RWPE1 (cell line): ENCODE measurements at regions not wholly inside any gene's neighbourhood (a gene's known extent, or its start where the extent isn't known, plus 50 kb on each side); places are given as distances from the start of the nearest gene placed in this dataset.

Source experiments
- CTCF ChIA-PET: fragments of 350-600 bp; sonication (Branson Sonifier 250); formaldehyde crosslinking; extraction: SDS; loops from one replicate; lab custom pipeline; 2021; lab: Yijun Ruan, JAX
- POLR2A ChIA-PET: fragments of 400-600 bp; formaldehyde crosslinking; extraction: SDS; loops from one replicate; lab custom pipeline; 2020; ENCODE audit warnings: antibody characterized with exemption; ENCODE audit not compliant: low non-redundant PET; lab: Yijun Ruan, JAX
- DNase-seq: peaks from one replicate; pipeline ENCODE4 v3.0.0; 2012; ENCODE audit warnings: low spot score
- H3K27ac ChIP-seq: fragments of 450-650 bp; 2 replicates; pipeline ENCODE4 v1.5.1; 2017
- TF ChIP-seq, protein P1 (sequence below): fragments of 450-650 bp; conservative IDR thresholded peaks from 2 replicates; pipeline ENCODE4 v1.5.1; 2017; ENCODE audit warnings: low read depth, mild to moderate bottlenecking

DNA sequence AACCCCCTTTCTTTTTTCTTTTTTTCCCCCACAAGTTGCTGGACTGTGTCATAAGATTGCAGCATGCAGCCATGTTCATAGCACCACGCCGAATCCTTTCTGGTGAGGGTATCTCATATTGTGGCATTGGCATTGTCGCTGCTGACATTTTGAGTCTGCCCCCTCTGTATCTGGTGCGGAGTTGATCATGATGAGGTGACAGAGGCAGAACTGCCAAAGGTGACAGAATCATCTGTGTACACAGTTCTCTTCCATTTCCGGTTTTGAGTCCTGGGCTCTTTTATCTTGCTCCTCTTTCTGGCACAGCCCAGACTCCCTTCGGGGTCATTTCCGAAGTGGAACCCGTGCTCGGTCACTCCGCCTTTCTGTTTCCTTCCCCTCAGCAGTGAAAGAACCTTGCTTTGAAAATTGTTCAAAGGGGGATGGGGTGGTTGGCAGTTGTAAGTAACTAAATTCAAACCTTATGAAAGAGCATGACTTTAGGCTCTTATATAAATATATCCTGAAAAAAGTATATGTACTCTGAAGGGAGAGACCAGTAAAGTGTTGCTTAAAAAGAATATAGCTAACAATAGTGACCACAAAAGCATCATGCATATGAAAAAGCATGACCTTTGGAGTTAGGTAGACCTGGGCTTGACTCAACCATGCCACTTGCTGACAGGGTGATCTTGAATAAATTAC lies 55.0 kb upstream of the BMP2K start:
- no peak for DNase-seq
- H3K27ac ChIP-seq = no peak overlapping the region
- TF ChIP-seq, protein P1, sequence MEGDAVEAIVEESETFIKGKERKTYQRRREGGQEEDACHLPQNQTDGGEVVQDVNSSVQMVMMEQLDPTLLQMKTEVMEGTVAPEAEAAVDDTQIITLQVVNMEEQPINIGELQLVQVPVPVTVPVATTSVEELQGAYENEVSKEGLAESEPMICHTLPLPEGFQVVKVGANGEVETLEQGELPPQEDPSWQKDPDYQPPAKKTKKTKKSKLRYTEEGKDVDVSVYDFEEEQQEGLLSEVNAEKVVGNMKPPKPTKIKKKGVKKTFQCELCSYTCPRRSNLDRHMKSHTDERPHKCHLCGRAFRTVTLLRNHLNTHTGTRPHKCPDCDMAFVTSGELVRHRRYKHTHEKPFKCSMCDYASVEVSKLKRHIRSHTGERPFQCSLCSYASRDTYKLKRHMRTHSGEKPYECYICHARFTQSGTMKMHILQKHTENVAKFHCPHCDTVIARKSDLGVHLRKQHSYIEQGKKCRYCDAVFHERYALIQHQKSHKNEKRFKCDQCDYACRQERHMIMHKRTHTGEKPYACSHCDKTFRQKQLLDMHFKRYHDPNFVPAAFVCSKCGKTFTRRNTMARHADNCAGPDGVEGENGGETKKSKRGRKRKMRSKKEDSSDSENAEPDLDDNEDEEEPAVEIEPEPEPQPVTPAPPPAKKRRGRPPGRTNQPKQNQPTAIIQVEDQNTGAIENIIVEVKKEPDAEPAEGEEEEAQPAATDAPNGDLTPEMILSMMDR = no peak
- ChIA-PET POLR2A (no interaction called here), CTCF (no interaction called here)

DNA sequence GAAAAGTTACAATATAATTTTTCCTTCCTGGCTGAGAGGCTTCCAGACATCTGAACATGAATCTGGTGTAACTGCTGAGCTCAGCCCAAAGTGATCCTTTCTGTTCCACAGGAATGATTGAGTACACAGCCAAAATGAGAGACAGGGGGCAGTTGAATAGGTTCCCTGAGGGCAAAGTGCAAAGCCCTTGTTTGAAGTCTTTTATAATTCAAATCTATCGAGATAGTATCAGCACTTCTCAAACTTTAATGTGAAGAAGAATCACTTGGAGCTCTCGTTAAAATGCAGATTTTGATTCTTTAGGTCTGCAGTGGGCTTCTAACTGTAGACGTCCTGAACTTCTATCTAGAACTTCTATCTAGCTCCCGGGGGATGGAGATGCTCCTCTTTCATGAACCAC lies 54.4 kb upstream of the BMP2K start:
- TF ChIP-seq, protein P1 = no peak
- ChIA-PET CTCF (no interaction called here), POLR2A (no interaction called here)
- H3K27ac ChIP-seq = no peak overlapping the region
- no peak for DNase-seq

DNA sequence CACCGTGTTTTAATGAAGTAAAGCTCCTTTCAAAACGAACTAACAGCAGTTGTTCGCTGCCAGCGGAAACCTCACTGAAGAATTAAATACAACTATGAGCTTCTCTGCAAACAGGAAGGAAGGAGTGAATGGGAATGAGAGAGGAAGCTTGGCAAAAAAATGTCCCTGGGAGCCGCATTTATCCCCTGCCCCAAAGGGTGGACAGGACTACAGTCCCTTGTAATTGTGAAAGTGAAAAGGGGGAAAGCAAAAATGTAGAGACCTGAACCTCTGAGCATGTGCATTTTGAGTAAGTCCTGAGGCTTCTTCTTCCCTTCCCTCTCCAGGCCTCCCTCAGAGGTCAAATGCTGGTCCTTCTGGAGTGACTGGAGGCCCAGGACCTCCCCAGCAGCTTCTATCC lies 53.8 kb upstream of the BMP2K start:
- DNase-seq = no peak
- no peak overlapping the region for H3K27ac ChIP-seq
- POLR2A ChIA-PET = no interaction called here
- CTCF ChIA-PET = no interaction called here
- TF ChIP-seq, protein P1 = no peak

DNA sequence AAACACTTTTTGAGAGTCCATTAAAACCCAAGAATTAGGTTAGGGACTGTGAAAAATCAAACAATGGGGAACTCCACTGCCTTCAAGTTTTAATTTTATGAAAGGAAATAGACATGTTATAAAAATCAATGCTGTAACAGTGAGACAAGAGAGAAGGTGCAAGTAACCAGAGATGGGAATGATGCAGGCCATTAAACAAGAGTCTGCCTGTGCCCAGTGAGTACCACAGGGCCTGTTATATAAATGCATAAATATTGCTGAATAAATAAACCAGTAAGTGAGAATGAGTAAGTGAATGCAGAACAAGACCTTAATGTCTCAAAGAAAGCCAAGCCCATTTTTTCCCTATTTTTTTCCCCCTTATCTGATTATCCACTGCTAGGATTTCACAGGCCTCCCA lies 53.3 kb upstream of the BMP2K start:
- TF ChIP-seq, protein P1 = no peak
- CTCF ChIA-PET = interaction anchor here (0.6 kb wide), 1 partner anchor 21 kb away, joined by 6 read pairs; no protein-coding TSS in a partner anchor
- POLR2A ChIA-PET = no interaction called here
- DNase-seq = no peak
- no peak overlapping the region for H3K27ac ChIP-seq
